ENCODE measurements at regions not wholly inside any gene's neighbourhood (a gene's known extent, or its start where the extent isn't known, plus 50 kb on each side); places are given as distances from the start of the nearest gene placed in this dataset.

- no peak for TF ChIP-seq FOXM1 (IDR thresholded peaks at IDR 0.05; ENCODE audit: borderline replicate concordance, low read depth)
- no peak for TF ChIP-seq TCF12 (IDR thresholded peaks at IDR 0.05; ENCODE audit: low read depth)
- TF ChIP-seq MAX (IDR thresholded peaks at IDR 0.05) = no peak
- no peak for TF ChIP-seq ZBTB7A (IDR thresholded peaks at IDR 0.05; ENCODE audit: low read depth)
- no peak for TF ChIP-seq YY1 (IDR thresholded peaks at IDR 0.05; ENCODE audit: low read depth)
- no peak for TF ChIP-seq CREB1 (IDR thresholded peaks at IDR 0.05; ENCODE audit: low read depth)
- no peak for TF ChIP-seq NFIC (IDR thresholded peaks at IDR 0.05)
- no peak for TF ChIP-seq USF1 (IDR thresholded peaks at IDR 0.05)
- no peak for TF ChIP-seq RAD21 (IDR thresholded peaks at IDR 0.05; ENCODE audit: low read depth)
- TF ChIP-seq TAF1 (IDR thresholded peaks at IDR 0.05; ENCODE audit: low read depth) = no peak
- TF ChIP-seq EGR1 (IDR thresholded peaks at IDR 0.05) = no peak
These were observed 215.1 kb upstream of the FAR2 start for GRCh38 chr12:28933864-28934527.

- TF ChIP-seq FOXM1 (IDR thresholded peaks at IDR 0.05; ENCODE audit: borderline replicate concordance, low read depth) (no peak), YY1 (IDR thresholded peaks at IDR 0.05; ENCODE audit: low read depth) (no peak), MAX (IDR thresholded peaks at IDR 0.05) (no peak), CREB1 (IDR thresholded peaks at IDR 0.05; ENCODE audit: low read depth) (no peak), EGR1 (IDR thresholded peaks at IDR 0.05) (no peak), TAF1 (IDR thresholded peaks at IDR 0.05; ENCODE audit: low read depth) (no peak), TEAD4 (IDR thresholded peaks at IDR 0.05) (no peak), NFIC (IDR thresholded peaks at IDR 0.05) (no peak), CEBPB (IDR thresholded peaks at IDR 0.05) (no peak), RAD21 (IDR thresholded peaks at IDR 0.05; ENCODE audit: low read depth) (no peak)
These were observed 212.9 kb upstream of the FAR2 start for GRCh38 chr12:28936221-28936620.

GRCh38 chr12:28936711-28937110 is 212.4 kb upstream of the FAR2 start:
- TF ChIP-seq CEBPB (IDR thresholded peaks at IDR 0.05) = no peak
- TF ChIP-seq TEAD4 (IDR thresholded peaks at IDR 0.05) = no peak
- no peak for TF ChIP-seq CREB1 (IDR thresholded peaks at IDR 0.05; ENCODE audit: low read depth)
- TF ChIP-seq YY1 (IDR thresholded peaks at IDR 0.05; ENCODE audit: low read depth) = no peak
- TF ChIP-seq TCF12 (IDR thresholded peaks at IDR 0.05; ENCODE audit: low read depth) = no peak
- no peak for TF ChIP-seq ZBTB7A (IDR thresholded peaks at IDR 0.05; ENCODE audit: low read depth)
- no peak for TF ChIP-seq RAD21 (IDR thresholded peaks at IDR 0.05; ENCODE audit: low read depth)
- no peak for TF ChIP-seq EGR1 (IDR thresholded peaks at IDR 0.05)
- no peak for TF ChIP-seq MAX (IDR thresholded peaks at IDR 0.05)

GRCh38 chr12:28937196-28937595 is 211.9 kb upstream of the FAR2 start:
- TF ChIP-seq NFIC (IDR thresholded peaks at IDR 0.05) = no peak
- no peak for TF ChIP-seq REST (IDR thresholded peaks at IDR 0.05; ENCODE audit: low read depth)
- no peak for TF ChIP-seq ZBTB7A (IDR thresholded peaks at IDR 0.05; ENCODE audit: low read depth)
- no peak for TF ChIP-seq CREB1 (IDR thresholded peaks at IDR 0.05; ENCODE audit: low read depth)
- TF ChIP-seq CEBPB (IDR thresholded peaks at IDR 0.05) = no peak
- no peak for TF ChIP-seq RAD21 (IDR thresholded peaks at IDR 0.05; ENCODE audit: low read depth)
- no peak for TF ChIP-seq MAX (IDR thresholded peaks at IDR 0.05)
- no peak for TF ChIP-seq USF1 (IDR thresholded peaks at IDR 0.05)
- no peak for TF ChIP-seq TCF12 (IDR thresholded peaks at IDR 0.05; ENCODE audit: low read depth)
- TF ChIP-seq TAF1 (IDR thresholded peaks at IDR 0.05; ENCODE audit: low read depth) = no peak
- no peak for TF ChIP-seq YY1 (IDR thresholded peaks at IDR 0.05; ENCODE audit: low read depth)
- TF ChIP-seq TEAD4 (IDR thresholded peaks at IDR 0.05) = no peak
- TF ChIP-seq EP300 (IDR thresholded peaks at IDR 0.05; ENCODE audit: borderline replicate concordance) = no peak

GRCh38 chr12:28938056-28938455 is 211.0 kb upstream of the FAR2 start:
- TF ChIP-seq TCF12 (IDR thresholded peaks at IDR 0.05; ENCODE audit: low read depth) = no peak
- TF ChIP-seq USF1 (IDR thresholded peaks at IDR 0.05) = no peak
- no peak for TF ChIP-seq CEBPB (IDR thresholded peaks at IDR 0.05)
- TF ChIP-seq CREB1 (IDR thresholded peaks at IDR 0.05; ENCODE audit: low read depth) = no peak
- no peak for TF ChIP-seq RAD21 (IDR thresholded peaks at IDR 0.05; ENCODE audit: low read depth)
- TF ChIP-seq EGR1 (IDR thresholded peaks at IDR 0.05) = no peak
- TF ChIP-seq EP300 (IDR thresholded peaks at IDR 0.05; ENCODE audit: borderline replicate concordance) = no peak
- no peak for TF ChIP-seq REST (IDR thresholded peaks at IDR 0.05; ENCODE audit: low read depth)
- no peak for TF ChIP-seq TEAD4 (IDR thresholded peaks at IDR 0.05)

Measured in Ishikawa (cell line).